ENCODE measurements at regions not wholly inside any gene's neighbourhood (a gene's known extent, or its start where the extent isn't known, plus 50 kb on each side); places are given as distances from the start of the nearest gene placed in this dataset.

DNA sequence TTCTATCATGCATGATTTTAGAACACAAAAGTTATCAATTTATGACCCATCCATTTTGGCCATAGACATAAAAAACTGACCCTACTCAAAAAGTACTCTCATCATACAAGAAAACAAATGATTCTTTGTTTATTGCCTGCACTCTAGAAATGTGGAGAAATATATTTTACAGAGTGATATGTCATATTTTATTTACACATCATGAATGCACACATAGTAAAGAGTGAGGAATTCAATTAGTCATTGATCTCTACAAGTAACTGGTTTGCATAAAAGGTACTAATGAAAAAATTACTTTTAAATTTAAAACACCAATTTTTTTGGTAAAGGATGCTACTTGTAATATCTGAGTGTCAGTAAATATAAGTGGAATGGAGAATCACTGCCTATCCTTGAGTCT, 242.5 kb upstream of the FAT4 start:
- H4K20me1 ChIP-seq (replicated peaks in 1 of 2; ENCODE audit: control insufficient read depth in 1 of 2, insufficient read depth in 2 of 2, low read length in 2 of 2): no peaks in the 10 kb centered on the region
- no peak for FAIRE-seq

More for the DNA sequence above, 242.5 kb upstream of the FAT4 start:
- CTCF ChIA-PET (ENCODE audit: partially characterized antibody): no interaction called here
- Histone ChIP-seq H2BK15ac (ENCODE audit: low read length) (no peak overlapping the region), H3K18ac (ENCODE audit: extremely low read depth, low read length) (no peak overlapping the region), H3K4me2 (ENCODE audit: insufficient read depth in 1 of 2, low read depth in 2 of 2, low read length in 2 of 2) (no peak overlapping the region), H3K79me2 (ENCODE audit: control insufficient read depth in 1 of 2, insufficient read depth in 2 of 2, low read length in 2 of 2) (no peaks in the 10 kb centered on the region), H4K8ac (ENCODE audit: extremely low read depth, insufficient read depth, low read length) (no peak overlapping the region), H4K5ac (ENCODE audit: insufficient read length, low read depth, low read length) (no peak overlapping the region), H3K27me3 (replicated peaks in 1 of 4; ENCODE audit: control insufficient read depth in 3 of 4, extremely low read depth in 1 of 4, insufficient read depth in 3 of 4, low read length in 3 of 4) (no peaks in the 10 kb centered on the region), H3K4ac (replicated peaks; ENCODE audit: insufficient read length, low read depth, low read length) (no peak overlapping the region), H2BK5ac (ENCODE audit: low read depth, low read length) (no peak overlapping the region), H2AFZ (ENCODE audit: low read length) (no peak overlapping the region), H2BK12ac (ENCODE audit: low read depth, low read length) (no peak overlapping the region), H3K9ac (replicated peaks in 1 of 4; ENCODE audit: extremely low read depth in 1 of 4, low read depth in 3 of 4, low read length in 3 of 4) (no peak overlapping the region), H4K91ac (replicated peaks; ENCODE audit: insufficient read length, low read length) (no peak overlapping the region), H3K36me3 (ENCODE audit: control insufficient read depth in 2 of 4, insufficient read depth in 4 of 4, low read length in 3 of 4) (no peaks in the 10 kb centered on the region), H3K4me1 (replicated peaks in 1 of 4; ENCODE audit: control insufficient read depth in 3 of 4, insufficient read depth in 4 of 4, low read length in 3 of 4) (no peaks in the 10 kb centered on the region), H2AK5ac (ENCODE audit: low read depth, low read length) (no peak overlapping the region), H3K27ac (ENCODE audit: low read depth, low read length) (no peak overlapping the region), H3K9me3 (ENCODE audit: insufficient read depth in 2 of 2, low read depth in 1 of 2, low read length in 1 of 2) (no peaks in the 10 kb centered on the region), H3K4me3 (ENCODE audit: extremely low read depth in 1 of 4, insufficient read depth in 2 of 4, low read depth in 3 of 4, low read length in 4 of 4) (no peak overlapping the region), H2BK20ac (ENCODE audit: low read length) (no peak overlapping the region), H2BK120ac (replicated peaks; ENCODE audit: low read depth, low read length) (no peak overlapping the region), H3K23ac (ENCODE audit: insufficient read length) (no peak overlapping the region), H3K23me2 (ENCODE audit: low read depth, low read length) (no peaks in the 10 kb centered on the region), H3K79me1 (ENCODE audit: low read depth, low read length) (no peaks in the 10 kb centered on the region), H3K56ac (replicated peaks; ENCODE audit: insufficient read length, low read depth, low read length) (no peak overlapping the region), H3K14ac (ENCODE audit: insufficient read length) (no peak overlapping the region)
- POLR2A ChIA-PET (ENCODE audit: partially characterized antibody): no interaction called here
- no peak for TF ChIP-seq JUN (IDR thresholded peaks at IDR 0.05; ENCODE audit: low read depth, low read length)
- TF ChIP-seq, protein P1, sequence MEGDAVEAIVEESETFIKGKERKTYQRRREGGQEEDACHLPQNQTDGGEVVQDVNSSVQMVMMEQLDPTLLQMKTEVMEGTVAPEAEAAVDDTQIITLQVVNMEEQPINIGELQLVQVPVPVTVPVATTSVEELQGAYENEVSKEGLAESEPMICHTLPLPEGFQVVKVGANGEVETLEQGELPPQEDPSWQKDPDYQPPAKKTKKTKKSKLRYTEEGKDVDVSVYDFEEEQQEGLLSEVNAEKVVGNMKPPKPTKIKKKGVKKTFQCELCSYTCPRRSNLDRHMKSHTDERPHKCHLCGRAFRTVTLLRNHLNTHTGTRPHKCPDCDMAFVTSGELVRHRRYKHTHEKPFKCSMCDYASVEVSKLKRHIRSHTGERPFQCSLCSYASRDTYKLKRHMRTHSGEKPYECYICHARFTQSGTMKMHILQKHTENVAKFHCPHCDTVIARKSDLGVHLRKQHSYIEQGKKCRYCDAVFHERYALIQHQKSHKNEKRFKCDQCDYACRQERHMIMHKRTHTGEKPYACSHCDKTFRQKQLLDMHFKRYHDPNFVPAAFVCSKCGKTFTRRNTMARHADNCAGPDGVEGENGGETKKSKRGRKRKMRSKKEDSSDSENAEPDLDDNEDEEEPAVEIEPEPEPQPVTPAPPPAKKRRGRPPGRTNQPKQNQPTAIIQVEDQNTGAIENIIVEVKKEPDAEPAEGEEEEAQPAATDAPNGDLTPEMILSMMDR (IDR thresholded peaks at IDR 0.05; ENCODE audit: control extremely low read depth in 1 of 3, insufficient read depth in 1 of 3, low read depth in 1 of 3, low read length in 3 of 3): no peak
- DNase-seq (ENCODE audit: low read depth in 1 of 2, low spot score in 2 of 2): no peak

Measured in H1 (cell line).